NCI-H345 (cell line): ENCODE measurements at regions not wholly inside any gene's neighbourhood (a gene's known extent, or its start where the extent isn't known, plus 50 kb on each side); places are given as distances from the start of the nearest gene placed in this dataset.

Source experiments
- DNase-seq: peaks from one replicate; lab custom pipeline; 2025; lab: John Stamatoyannopoulos, UW

DNA sequence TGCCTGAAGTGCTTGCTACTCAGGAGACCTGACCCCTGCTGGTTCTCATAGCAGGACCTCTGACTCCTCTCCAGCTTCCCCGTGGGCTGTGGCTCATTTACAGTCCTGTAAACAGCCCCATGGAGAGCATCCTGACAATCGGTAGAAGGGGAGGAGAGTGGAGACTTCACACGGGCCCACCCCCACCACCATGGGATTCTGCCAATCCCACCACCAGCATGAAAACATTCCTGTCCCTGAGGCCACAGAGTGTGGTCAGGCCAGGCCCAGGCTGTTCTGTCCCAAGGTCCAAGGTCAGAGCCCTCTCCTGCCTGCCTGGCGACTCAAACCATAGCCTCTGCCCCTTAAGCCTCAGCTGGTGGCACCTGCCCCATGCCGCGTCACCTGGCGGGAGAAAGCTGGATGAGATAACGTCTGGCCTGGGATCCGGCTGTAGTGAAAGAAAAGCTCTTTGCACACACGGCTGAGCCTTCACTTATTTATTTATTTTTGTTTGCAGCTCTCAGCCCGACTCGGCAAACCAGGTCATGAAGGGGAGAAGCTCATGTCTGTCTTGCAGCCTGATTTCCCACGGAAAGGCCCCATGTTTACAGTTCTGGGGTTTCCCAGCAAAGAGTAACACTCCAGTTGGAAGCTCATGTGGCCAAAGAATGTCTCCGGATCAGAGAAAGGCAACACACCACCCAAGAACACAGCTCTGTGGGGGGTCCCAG is 293.6 kb upstream of the ZMIZ1 start:
- DNase-seq, result peak; percentile 83

DNA sequence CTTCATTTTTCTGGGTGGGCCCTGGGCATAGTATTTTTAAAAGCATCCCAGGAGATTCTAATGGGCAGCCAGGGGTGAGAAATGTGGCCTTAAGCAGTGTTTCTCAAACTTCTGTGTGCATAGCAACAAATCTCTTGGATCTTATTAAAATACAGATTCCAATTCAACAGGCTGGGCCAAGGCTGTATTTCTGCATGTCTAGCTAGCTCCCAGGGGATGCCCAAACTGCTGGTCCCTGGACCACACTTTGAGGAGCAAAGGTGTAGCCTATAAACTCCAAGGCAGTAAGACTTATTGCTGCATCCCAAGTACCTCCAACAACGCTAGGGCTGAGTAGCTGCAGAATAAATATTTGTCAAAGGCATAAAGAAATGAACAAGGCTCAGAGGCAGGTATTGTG is 292.9 kb upstream of the ZMIZ1 start:
- no peak for DNase-seq

DNA sequence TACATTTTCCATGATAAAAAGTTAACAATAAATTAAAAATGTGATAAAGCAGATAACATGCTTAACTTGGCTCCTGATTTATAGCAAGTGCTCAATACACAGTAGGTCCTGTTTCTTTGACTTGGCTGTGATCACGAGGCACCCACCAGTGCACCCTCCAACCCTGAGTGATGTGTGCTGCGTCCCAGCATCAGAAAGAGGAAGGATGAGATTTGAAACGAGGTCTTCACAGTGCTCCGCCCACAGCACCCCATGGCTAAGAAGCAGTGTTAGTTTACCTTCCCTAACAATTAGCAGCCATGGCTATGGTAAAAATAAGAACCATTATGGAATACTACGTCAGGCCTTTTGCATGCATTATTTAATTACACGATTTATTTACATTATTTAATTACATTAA is 292.0 kb upstream of the ZMIZ1 start:
- DNase-seq, result no peak

DNA sequence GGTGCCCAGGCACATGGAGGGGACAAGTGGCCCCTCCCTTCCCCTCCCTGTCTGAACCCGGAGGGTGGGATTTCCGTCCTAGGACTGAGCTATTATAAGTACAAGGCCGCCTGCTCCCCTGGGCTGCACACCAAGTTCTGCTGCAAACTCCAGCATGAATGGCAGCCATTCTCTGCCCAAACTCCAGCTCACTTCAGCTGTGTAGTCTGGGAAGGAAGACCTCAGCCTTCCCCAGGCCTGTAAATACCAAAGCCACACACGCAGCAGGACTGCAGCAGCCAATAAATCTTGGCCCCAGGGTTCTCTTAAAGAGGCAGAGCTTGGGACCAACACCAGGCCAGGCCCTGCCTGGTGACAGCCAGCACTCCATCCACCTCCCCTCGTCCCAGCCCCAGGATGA is 291.3 kb upstream of the ZMIZ1 start:
- DNase-seq, result no peak

DNA sequence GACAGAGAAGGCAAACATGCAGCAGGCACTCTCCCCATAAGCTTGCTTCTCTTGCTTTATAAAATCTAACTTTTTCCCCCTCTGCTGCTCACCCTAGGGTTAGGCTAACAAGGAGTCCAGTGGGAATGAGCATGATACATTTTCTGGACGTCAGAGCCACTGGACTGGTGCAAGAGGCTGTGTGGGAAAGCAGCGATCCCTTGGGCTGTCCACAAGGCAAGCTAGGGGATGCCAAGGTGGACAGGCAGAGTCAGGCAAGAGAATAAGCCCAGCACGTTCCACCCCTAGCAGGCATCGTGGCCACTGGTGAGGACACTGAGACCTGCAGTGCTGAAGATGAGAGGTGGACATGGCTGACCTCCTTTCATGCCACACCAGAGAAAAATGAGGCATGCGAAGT is 290.9 kb upstream of the ZMIZ1 start:
- no peak for DNase-seq

DNA sequence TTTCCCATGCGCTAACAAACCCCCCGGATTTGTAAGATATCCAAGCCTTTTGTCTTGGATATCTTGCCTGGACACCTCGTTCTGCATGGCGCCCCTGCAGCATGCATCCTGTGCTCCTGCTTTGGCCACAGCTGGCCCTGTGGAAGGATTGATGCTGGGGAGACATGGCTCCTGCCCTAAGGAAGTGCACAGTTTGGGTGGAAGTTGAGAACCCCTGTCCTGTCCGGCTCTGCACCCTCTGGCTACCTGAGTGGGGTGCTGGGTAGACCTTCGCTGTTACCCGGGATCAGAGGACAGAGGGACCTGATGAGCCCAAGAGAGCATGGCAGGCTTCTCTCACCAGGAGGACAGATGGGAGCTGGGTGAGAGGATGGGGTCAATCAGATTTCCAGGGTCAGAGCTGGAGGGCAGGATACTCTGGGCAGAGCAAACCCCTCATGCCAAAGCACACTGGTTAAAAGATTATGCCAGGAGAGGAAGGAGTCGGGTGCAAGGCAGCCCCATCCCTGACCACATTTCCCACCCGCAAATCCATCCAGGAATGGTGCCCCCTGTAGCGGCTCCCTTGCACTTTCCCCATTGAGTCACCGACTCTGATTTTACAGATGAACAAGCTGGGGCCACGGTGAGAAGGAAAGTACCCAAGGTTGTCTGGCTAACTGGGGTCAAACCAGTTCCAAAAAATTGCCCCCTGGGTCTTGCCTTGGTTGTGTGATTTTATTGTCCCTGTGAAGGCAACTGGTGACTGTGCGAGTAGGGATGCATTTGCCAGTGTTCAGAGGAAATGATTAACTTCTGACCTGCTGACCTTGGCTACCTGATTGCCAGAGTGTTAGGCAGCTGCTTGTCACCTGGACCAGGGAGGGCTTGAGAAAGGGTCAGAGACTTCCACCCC is 290.1 kb upstream of the ZMIZ1 start:
- DNase-seq, result no peak

DNA sequence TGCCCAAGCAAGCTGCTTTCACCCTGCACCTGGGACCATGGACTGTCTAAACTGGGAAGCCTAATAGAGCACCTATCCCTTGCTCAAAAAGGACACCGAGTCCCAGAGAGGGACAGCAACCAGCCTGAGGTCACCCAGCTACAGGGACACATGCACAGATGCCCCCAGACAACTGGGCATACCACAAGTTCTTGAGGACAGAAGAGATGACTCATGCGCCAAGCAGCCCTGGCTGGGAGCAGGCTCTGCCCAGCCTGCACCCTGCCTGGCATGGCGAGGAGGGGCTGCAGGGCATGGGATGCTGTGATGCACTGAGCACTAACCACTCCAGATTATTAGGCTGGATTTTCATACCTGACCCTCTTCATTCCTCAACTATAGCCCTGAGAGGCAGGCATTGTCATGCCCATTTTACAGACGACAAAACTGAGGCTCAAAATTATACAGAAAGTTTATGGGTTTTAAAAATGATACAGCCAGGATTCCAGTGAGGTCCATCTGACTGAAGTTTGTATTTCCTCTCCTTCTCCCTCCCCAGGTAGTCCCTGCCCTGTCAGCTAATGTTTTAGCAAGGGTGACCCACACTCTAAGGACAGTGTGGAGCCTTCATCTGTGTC is 289.3 kb upstream of the ZMIZ1 start:
- no peak for DNase-seq

DNA sequence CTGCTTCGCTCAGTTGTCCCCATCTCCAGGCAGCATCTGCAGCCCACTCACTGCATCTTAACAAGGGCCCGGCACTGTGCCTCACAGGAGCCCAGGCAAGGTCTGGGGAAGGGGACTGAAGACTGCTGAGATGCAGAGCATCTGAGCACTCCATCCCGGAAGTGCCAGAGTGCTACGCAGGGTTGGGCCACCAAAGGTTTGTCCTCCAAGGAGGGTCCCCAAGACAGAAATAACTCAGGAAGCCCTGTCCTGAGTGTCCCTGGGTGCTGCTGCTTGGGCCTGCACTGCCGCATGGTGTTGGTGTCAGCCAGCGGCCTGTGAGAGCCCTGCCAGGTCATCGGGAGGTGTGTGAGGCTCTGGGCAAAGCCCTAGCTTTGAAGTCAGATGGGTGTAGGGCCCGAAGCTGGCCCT is 288.2 kb upstream of the ZMIZ1 start:
- DNase-seq, result no peak

DNA sequence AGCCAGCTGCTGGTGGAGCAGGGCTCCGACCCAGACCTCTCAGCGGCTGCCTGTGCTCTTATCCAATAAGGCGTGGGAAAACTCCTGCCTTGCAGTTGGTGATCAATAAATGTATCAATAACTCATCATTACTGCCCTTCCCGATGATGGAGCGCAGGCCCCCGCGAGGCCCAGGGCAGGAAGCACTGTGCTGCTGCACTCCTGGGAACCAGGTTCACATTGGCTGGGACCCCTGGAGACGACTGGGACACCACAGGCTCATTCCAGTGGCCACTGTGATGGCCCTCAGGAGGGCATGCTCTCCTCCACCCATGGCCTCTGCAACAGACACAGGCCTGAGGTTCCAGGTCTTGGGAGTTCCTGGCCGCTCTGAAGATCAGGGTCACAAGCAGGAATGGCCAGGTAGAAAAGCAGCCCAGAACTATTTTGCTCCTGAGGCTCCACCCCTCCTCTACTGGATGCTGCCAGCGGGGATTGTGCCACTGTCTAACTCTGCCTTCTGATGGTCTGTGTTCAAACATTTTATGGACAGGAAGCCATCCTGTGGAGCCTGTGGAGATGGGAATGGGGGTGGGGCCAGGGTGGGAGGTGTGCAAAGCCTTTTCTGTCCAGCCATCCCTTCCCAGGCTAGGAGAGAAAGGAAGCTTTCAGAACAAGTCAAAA is 287.4 kb upstream of the ZMIZ1 start:
- DNase-seq, result no peak

DNA sequence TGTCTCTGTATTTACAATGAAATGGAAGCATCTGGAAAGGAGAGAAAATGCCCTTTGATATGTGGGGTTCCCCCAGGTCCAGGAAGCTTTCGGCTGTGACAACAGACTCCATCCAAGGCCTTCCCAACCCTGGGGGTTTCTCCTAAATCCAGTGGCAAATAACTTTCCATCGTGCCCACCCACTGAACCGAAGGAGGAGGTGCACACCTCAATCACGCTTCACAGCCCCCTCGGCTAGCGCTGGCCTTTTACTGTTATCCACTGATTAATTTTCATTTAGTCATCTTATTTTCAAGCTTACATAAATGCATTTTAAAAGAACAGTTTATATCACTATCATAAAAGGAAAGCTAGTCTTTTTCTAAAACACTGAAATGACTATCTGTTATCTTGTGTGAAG is 286.8 kb upstream of the ZMIZ1 start:
- DNase-seq, result no peak

DNA sequence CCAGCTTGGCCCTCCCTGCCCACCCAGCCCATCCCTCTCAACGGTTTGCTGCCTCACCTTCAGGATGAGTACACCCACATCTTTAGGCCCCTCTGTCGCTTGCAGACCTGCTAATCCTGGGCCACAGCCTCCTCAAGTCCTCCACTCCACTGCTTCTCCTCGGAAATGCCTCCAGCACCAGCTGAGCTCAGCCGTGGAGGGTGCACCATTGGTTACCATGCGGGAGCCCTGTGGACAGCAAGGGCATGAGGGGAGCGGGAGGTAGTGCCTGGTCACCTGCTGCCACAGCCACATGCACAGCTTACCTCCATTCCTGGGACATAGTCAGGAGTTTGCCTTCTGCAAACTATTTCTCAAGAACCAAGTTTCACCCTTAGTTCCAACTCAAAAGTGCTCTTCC is 286.3 kb upstream of the ZMIZ1 start:
- no peak for DNase-seq

DNA sequence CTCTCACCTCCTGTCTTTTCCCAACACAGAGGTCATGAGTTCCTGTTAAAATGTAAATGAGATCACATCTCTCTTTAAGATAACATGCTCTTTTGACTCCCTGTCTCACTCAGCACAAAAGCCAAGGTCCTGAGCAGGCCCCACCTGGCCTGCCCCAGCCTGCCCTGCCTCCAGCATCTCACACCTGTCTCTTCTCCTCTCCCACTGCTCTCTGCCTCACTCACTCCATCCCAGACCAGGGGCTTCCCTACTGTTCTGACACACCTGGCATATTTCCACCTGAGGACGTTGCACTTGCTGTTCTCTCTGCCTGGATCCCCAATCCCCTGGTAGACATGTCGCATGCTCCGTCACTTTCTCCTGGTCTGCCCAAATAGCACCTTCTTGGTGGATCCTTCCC is 285.0 kb upstream of the ZMIZ1 start:
- no peak for DNase-seq

DNA sequence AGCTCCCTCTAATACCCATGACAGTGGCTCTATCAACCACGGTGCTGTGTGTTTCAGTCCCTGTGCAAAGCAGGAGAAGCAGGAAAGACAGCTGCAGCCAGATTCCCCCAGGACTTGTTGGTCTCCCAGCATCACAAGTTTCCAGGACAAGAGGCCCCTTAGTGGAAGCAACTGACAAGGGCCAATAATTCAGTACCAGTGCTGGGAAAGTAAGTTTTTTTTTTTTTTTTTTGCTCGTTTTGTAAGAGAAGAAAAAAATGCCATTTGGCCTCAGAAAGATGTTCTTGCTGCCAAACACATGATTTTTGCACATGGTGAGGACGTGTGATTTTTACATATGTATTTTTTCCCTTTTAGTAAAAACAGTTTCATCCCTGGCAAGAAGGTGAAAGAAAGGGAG is 284.2 kb upstream of the ZMIZ1 start:
- no peak for DNase-seq

DNA sequence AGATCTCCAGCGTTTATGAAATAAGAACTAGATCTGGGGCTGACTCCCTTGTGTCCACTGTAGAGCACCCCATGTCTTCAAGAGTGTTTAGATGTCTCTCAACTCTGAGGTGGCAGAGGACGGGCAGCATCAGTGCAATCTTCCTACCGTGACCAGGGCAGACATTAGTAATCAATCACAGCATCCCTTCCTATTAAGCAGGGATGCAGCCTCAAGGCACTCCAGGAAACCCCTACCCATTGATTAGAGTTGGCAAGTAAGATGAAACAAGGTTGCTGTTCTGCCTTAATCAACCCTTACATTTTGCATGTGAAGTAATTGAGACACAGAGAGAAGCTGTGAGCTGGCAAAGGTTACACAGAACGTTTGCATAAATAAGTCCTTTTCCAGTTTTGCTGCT is 283.7 kb upstream of the ZMIZ1 start:
- DNase-seq, result no peak

DNA sequence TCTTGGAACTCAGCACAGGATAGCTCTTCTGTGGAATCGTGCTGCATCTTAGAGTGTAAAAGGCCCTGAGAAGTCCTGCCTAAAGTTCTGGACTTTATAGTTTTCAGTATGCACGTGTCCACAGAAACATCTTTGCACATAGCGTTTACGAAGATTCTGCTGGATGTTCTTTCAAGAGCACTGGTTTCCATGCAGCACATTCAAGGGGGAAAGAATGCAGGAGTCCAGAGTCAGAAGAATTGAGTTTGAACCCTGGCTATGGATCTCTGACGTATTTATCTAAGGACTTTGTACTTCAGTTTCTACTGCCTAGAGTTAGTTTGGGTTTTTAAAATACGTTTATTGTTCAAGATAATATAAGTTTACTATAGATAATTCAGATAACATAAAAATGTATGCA is 282.8 kb upstream of the ZMIZ1 start:
- no peak for DNase-seq

DNA sequence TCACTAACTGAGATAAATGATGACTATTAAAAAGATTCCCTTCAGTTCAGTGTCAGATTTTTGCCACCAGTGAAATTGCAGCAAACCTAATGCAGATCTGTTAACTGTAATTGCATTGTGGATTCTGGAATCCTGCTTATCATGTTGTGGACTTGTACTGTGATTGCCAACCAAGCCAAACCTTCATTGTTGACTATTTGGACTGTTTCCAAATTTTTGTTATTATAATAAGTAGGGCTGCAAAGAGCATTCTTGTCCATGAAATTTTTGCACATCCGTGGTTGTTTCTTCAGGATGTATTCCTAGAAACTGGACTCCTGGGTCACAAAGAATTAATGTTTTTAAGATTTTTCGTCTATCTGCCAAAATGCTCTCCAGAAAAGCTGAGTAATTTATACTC is 281.6 kb upstream of the ZMIZ1 start:
- DNase-seq, result no peak

DNA sequence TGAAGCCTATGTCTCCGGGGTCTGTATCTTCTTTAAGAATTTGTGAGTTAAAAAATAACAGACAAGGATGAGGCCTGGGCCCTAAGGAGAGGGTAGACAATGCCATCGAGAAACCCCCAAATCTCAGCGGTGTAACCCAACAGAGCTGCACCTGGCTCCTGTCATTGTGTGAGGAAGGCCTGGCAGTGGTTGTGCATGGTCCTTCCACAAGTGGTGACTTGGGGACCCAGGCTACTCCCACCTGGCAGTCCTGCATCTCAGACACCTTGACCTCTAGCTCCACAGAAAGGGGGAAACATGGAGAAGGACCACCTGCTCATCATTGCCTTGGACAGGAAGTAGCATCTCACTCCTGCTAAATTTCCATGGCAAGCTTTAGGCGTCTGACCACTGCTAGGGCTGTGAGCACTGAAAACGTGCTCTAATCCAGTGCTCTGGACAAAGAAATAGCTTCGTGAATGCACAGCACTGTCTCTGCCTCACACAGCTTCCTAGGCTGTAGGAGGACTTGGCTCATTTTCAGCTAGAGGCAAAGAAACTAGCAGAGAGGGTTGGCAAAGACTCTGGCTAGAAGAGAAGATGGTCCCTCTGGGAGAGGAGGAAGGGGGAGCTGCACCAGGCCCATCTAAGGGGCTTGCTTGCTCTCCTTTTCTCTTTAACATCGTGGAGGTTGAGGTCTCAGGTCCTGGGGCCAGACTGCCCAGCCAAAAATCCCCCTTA is 273.9 kb upstream of the ZMIZ1 start:
- no peak for DNase-seq

DNA sequence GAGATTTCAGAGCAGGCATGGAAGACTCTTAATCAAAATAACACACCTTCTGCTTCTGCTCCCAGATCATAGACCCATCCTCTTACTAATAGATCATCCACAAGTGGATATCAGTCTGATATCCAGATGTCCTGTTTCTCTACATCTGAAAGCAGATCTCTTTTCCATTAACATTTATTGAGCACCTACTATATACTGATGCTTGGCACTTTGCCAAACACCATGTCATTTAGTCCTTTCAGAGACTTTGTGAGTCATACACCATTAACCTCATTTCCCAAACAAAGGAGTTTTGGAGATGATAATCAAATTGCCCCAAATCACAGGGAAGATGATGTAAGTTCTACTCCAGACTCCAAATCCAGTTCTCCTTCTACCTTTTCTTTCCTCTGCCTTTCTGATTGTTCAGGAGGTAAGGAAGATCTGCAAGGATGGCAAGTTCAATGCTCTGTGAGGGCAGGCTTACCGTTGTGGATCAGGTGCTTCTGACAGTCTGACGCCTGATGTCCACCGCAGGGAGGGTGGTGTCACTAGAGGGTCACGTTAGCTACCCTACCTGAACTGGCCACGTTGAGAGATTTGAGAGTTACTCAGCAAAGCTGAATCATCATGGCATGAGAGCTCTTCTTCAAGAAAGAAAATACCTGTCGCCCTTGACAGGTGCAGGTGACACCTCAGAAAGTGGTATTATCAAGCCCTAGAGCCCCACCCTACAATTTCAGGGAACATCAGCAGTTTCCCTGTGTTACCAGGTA is 269.6 kb upstream of the ZMIZ1 start:
- no peak for DNase-seq

DNA sequence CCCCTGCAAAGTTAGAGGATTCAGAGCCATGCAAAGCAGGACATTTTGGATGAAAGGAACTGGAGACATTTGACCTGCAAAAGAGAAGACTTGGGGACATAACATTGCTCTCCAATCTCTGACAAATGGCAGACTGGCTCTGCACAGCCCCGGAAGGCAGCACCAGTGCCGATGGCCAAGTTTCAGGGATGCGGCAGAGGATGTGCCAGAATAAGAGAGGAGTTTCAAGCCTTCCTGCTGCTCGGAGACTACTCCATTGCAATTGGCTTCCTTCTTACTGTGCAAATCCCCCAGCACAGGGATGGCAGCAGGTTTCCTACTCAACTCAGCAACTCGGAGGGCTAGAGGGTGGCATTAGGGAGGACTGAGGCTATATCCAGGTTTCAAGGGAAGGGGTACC is 268.8 kb upstream of the ZMIZ1 start:
- DNase-seq, result no peak

DNA sequence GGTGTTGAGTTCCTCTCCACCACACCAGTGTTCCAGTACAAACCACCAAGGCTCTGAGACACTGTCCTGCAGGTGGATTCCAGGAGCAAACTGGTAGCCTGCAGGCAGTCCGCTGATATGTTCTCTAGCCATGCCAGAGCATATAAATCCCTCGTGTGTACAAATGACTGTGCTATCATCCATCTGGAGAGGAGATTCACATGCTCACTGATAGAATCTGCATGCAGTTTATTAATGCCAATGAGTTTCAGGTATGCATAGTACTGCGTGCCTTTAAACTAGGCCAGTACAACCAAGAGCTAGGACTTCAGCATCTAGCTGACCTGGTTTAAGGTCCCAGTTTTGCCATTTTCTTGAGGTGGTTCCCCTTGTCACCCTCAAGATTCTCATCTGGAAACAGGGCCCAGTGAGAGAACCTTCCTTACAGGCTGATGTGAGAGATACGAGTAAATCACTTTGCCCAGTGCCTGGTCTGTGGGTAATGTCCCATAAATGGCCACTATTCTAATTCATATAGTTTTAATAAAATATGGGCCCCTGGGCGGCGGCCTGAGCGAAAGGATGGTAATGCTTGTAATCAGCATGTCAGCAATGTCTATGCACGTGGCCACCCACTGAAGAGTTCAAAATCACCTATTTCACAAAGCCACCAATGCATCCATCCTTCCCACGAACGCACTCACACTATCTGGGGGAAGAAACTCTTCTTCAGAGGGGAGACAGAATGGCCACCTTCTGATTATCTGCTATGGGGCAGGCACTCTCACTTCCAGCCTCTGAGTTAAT is 268.0 kb upstream of the ZMIZ1 start:
- DNase-seq, result no peak
